22Rv1 (cell line): ENCODE measurements at regions not wholly inside any gene's neighbourhood (a gene's known extent, or its start where the extent isn't known, plus 50 kb on each side); places are given as distances from the start of the nearest gene placed in this dataset.
A peak's percentile ranks its signal among the peaks of the same experiment; 100 is the strongest.

Experiments
- H3K27ac ChIP-seq: fragments of 450-650 bp; 2 replicates; pipeline ENCODE4 v1.5.1; 2017
- ZFX ChIP-seq: fragments of 450-650 bp; IDR thresholded peaks from 2 replicates; pipeline ENCODE4 v1.6.1; 2017; ENCODE audit warnings: antibody characterized with exemption, borderline replicate concordance
- TF ChIP-seq, protein P1 (sequence below): fragments of 450-650 bp; IDR thresholded peaks from 2 replicates; pipeline ENCODE4 v1.5.1; 2017; ENCODE audit warnings: mild to moderate bottlenecking

DNA sequence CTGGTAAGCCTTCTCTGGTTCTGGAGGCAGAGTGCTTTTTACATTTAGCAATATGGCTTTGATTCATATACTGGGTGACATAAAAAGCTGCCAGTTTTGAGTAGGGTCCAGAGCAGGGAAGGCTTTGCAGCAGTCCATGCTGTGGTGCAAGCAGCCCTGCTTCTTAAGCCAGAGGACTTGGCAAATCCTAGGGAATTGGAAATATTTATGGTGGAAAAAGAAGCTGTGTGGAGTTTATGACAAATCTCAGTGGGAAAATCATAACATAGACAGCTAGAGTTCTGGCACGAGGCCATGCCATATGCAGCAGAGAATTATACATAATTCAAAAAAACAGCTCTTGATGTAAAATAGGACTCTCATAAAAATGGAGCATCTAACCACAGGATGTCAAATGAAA is 536.4 kb downstream of the RASEF start:
- TF ChIP-seq, protein P1, sequence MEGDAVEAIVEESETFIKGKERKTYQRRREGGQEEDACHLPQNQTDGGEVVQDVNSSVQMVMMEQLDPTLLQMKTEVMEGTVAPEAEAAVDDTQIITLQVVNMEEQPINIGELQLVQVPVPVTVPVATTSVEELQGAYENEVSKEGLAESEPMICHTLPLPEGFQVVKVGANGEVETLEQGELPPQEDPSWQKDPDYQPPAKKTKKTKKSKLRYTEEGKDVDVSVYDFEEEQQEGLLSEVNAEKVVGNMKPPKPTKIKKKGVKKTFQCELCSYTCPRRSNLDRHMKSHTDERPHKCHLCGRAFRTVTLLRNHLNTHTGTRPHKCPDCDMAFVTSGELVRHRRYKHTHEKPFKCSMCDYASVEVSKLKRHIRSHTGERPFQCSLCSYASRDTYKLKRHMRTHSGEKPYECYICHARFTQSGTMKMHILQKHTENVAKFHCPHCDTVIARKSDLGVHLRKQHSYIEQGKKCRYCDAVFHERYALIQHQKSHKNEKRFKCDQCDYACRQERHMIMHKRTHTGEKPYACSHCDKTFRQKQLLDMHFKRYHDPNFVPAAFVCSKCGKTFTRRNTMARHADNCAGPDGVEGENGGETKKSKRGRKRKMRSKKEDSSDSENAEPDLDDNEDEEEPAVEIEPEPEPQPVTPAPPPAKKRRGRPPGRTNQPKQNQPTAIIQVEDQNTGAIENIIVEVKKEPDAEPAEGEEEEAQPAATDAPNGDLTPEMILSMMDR: no peak
- TF ChIP-seq ZFX: no peak
- no peak overlapping the region for H3K27ac ChIP-seq

DNA sequence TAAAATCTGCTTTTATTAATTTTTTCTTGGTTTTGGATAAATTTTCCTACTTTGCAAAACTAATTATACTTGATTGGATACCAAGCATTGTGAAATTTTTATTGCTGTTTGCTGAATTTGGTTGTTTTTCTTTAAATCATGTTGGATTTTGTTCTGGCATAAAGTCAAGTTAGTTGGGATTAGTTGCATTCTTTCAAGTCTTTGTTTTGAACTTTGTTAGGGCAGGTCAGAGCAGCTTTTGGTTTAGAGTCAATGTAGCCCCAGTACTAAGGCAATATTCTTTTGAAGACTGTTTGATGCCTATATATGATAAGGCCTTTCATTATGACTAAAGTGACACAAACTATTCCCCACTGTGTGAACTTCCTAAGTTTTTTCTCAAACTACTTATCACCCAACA is 531.1 kb downstream of the RASEF start:
- H3K27ac ChIP-seq: no peak overlapping the region

DNA sequence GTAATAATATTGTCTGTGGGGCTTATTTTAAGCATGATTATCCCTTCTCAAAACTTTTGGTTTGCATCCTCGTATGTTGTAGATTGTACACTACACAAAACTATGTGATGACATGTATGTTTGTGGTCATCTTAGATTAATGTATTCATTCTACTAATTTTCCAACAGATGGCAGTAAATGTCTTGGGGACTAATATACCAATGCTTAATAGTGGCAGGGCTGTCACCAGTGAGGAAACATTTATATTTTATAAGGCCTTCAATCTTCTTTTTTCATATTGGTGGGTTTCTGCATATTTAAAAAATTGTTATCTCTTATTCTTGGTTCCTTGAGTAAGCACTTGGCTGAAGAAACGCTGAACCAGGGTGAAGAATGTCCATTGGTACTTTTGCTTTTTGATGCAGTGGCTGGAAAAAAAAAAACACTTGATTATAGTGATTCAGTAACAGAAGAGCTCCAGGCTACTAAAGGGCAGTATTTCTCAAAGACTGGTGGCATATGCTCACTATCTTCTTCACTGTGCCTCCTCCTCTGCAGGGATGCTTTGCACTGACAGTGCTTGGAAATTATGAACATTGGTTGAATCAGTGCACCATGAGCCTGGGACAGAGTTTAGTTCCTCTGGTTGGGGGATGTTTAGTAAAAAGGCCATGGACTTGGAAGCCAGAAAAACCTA is 530.3 kb downstream of the RASEF start:
- TF ChIP-seq ZFX: no peak
- TF ChIP-seq, protein P1: peak; percentile 76
- no peak overlapping the region for H3K27ac ChIP-seq

More for the DNA sequence above, 531.1 kb downstream of the RASEF start:
- TF ChIP-seq, protein P1: no peak
- TF ChIP-seq ZFX: no peak

DNA sequence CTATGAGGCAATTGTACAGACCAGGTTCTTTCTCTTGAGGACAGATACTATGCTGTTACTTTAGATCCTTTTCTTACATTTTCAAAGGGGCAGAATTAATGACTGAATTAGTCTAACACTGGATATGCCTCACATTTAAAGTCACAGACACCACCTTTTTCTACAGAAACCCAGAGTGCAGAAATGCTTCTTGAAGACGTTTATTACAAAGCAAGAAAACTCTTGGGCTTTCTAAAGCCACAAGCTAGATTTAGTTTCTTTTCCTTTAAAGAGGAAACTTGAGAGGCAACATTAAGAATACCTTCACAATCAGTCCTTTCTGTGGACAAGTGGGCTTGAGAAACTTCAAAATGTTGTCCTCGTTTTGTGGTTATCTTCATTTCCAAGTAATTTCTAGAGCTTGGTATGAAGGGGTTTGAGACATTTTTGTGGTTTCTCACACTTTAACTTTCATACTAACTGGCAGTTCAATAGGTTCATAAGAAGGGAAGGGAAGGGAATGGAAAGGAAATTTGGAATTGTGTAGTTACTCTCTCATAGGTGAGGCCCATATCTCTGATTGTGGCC is 527.4 kb downstream of the RASEF start:
- TF ChIP-seq, protein P1: no peak
- TF ChIP-seq ZFX: no peak
- H3K27ac ChIP-seq: no peak overlapping the region

DNA sequence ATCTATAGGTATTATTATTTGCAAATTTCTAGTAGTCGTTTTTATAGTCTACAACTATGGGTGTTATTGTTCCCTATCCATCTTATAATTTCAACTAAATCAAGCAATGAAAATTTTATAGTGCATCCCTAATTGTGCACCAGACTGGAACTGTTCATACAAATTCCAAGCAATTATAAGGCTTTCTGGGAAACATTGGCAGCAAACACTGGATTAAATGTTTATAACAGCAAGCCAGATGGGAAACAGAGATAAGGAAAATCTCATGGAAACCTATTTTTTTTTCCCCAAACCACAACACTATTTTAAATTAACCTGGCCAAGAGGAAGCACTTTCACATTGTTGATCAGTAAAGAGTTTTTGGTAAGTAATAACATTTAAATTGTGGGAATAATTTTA is 524.3 kb downstream of the RASEF start:
- H3K27ac ChIP-seq: no peak overlapping the region
- TF ChIP-seq ZFX: no peak
- TF ChIP-seq, protein P1: no peak

DNA sequence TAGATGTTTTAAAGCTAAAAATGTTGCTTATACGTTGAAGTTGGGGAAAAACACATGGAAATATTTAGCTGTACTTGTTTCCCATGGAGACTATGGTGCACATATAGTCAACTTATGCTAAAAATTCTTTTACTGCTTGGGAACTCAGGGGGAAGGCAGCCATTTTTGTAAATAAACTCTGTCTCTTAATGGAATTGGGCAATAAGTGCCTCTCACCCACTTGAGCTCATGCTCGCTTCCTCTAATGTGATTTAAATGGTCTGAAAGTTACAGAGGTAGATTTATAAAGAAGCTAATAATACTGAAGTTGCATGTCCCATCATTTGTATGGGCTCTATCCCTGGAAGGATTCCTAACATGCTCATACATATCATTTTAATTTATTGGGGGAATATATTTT is 523.8 kb downstream of the RASEF start:
- no peak for TF ChIP-seq ZFX
- TF ChIP-seq, protein P1: no peak
- H3K27ac ChIP-seq: no peak overlapping the region

DNA sequence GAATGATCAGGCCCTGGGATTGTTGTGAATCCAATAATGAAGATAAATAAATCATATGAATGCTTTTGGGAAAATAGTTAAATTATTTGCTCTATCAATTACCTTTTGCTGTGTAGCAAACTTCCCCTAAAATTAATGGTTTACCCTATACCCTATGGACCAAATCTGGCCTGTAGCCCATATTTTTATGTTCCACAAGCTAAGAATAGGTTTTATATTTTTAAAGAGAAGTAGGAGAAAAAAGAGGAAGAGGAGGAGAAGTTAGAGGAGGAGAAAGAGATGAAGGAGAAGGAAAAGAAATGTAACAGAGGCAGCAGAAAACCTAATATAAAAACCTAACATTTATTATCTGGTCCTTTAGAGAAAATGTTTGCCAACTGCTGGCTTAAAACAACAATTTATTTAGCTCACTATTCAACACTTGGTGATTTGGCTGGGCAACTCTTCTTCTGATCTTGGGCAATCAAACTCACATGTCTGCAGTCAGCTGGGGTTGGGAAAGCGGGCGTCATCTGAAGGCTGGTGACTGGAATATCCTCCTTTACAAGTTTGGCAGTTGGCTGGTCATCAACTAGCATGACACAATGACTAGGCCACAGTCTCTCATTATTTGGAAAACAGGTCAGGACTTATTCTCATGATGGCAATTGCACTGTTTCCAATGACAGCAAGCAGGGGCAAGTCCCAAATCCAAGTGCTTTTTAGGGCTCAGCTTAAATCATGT is 522.9 kb downstream of the RASEF start:
- H3K27ac ChIP-seq: no peak overlapping the region
- no peak for TF ChIP-seq ZFX
- TF ChIP-seq, protein P1: no peak
